ENCODE measurements at regions not wholly inside any gene's neighbourhood (a gene's known extent, or its start where the extent isn't known, plus 50 kb on each side); places are given as distances from the start of the nearest gene placed in this dataset.

DNA sequence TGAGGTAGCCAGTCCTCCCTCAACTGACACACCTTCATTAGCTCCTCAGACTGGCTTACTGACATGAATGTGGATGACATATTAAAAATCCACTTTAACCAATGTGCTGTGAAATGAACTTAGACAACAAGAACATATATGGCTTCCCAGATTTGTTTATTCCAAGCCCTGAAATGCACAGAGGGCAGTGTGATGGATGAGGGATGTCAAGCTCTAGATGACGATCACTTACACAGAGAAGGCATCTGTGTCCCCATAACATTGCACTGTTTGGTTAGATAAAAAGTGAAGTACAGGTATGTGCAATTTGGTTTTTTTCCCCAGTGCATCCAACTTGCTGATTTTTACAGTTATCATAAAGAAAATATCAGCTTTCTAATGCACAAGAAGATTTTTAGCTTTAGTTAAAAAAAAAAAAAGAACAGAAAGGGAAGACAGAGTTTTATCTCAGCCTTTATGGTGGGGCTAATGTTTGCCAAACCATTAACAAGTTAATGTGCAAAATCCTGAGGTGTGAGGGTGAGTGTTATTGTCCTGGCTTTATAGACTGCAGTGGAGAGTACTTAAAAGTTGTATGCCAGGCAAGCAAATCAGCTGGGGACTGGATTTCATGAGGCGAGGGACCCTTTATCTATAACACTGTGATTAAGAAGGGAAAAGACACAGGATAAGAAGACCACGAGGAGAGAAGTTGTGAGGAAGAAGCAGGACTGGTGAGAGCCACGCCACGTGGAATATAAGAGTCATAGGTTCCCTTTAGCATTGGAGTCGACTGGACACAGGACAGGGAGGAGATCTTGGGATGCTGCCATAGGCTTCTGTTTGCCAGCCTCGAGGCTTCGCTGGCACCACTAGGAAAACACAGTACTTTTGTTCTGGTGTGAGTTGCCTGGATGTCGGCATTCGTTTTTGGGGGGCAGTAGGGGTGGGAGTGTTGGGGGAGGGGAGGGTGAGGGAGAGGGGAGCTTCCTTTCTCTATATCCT, 90.0 kb upstream of the BACH2 start:
- ATAC-seq (no peak), DNase-seq (no peak)
- Histone ChIP-seq H3K27me3 (no peaks in the 10 kb centered on the region), H3K4me3 (no peak overlapping the region), H3K4me1 (no peaks in the 10 kb centered on the region), H3K27ac (no peak overlapping the region), H3K9me3 (no peaks in the 10 kb centered on the region), H3K36me3 (no peaks in the 10 kb centered on the region)
- intact Hi-C loops (cut with DNase I), result no loop called here
- TF ChIP-seq, protein P1, sequence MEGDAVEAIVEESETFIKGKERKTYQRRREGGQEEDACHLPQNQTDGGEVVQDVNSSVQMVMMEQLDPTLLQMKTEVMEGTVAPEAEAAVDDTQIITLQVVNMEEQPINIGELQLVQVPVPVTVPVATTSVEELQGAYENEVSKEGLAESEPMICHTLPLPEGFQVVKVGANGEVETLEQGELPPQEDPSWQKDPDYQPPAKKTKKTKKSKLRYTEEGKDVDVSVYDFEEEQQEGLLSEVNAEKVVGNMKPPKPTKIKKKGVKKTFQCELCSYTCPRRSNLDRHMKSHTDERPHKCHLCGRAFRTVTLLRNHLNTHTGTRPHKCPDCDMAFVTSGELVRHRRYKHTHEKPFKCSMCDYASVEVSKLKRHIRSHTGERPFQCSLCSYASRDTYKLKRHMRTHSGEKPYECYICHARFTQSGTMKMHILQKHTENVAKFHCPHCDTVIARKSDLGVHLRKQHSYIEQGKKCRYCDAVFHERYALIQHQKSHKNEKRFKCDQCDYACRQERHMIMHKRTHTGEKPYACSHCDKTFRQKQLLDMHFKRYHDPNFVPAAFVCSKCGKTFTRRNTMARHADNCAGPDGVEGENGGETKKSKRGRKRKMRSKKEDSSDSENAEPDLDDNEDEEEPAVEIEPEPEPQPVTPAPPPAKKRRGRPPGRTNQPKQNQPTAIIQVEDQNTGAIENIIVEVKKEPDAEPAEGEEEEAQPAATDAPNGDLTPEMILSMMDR (IDR thresholded peaks at IDR 0.05), result no peak

DNA sequence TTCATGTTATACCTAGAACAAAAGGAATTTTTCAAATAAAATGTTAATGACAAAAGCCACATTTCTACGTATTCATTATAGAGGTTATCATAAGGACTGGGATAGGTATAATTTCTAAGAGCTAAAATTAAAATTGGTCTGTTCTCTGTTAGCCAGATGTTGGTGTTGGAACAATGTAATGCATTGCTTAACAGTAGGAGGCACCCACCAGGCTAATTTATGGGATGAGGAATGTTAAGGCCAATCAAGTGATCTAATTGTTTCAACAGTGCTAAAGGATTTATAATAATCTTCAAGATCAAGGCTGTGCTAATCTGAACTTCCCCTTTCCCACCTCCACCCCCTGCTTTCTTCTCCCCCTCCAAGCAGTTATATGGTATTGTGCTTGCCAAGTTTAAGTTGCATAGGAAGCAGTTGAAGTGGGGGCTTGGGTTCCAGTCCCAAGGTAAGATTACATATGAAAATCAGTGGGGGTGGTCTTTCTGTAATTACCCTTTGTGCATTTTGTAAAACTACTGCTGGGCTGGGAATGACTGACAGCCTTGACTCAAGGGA, 89.2 kb upstream of the BACH2 start:
- TF ChIP-seq, protein P1 (IDR thresholded peaks at IDR 0.05), result no peak
- H3K27ac ChIP-seq, result no peak overlapping the region
- no peaks in the 10 kb centered on the region for H3K27me3 ChIP-seq
- no peaks in the 10 kb centered on the region for H3K9me3 ChIP-seq
- ATAC-seq, result no peak
- no peaks in the 10 kb centered on the region for H3K36me3 ChIP-seq
- DNase-seq, result no peak
- H3K4me3 ChIP-seq, result no peak overlapping the region
- intact Hi-C loops (cut with DNase I), result no loop called here
- H3K4me1 ChIP-seq, result no peaks in the 10 kb centered on the region

DNA sequence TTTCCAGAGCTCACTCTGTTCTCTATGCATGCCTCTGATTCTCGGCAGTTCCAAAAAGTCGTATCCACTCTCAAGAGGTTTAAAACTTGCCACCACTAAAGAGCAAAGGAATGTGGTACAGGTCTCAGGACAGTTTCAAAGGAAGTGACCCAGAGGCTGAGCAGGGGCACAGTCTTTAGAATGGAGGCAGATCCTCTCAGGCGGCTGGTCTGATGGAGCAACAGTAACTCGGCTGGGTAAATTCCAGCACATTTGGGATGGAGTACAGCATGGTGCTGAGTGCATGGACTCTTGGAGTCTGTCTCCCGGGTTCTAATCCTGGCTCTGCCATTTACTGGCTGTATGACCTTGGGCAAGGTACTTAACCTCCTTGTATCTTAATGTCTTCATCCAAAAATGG, 88.1 kb upstream of the BACH2 start:
- no peak overlapping the region for H3K4me3 ChIP-seq
- no peaks in the 10 kb centered on the region for H3K36me3 ChIP-seq
- DNase-seq, result no peak
- TF ChIP-seq, protein P1 (IDR thresholded peaks at IDR 0.05), result no peak
- intact Hi-C loops (cut with DNase I), result no loop called here
- H3K27me3 ChIP-seq, result no peaks in the 10 kb centered on the region
- no peaks in the 10 kb centered on the region for H3K4me1 ChIP-seq
- ATAC-seq, result no peak
- H3K9me3 ChIP-seq, result no peaks in the 10 kb centered on the region
- no peak overlapping the region for H3K27ac ChIP-seq

DNA sequence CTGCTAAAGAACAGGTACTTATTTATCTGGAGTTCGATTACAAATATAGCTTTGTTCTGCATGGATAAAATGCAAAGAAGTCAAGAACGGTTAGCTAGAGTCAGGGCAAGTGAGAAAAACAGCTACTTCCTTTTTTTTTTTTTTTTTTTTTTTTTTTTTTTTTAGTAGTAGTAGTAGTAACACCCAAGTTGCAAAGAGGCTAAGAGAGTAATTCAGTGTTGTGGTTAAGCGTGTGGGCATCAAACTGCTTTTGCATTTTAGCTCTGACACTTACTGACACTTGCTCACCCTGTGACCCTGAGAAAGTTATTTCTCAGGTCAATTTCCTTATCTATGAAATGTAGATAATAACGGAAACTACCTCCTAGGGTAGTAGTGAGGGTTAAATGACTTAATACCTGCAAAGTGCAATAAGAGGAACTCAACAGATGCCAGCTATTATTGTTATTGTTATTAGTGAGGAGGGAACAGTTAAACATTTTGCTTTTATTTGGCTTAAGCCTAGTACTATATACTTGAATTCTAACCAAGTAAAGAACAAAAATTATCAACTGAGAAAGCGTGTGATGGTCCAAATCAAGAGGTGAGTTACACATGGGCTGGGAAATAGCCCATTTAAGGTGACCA, 86.7 kb upstream of the BACH2 start:
- H3K36me3 ChIP-seq, result no peaks in the 10 kb centered on the region
- ATAC-seq (no peak), DNase-seq (no peak)
- H3K27ac ChIP-seq, result no peak overlapping the region
- TF ChIP-seq, protein P1 (IDR thresholded peaks at IDR 0.05), result no peak
- intact Hi-C loops (cut with DNase I), result no loop called here
- H3K4me3 ChIP-seq, result no peak overlapping the region
- H3K27me3 ChIP-seq, result no peaks in the 10 kb centered on the region
- H3K4me1 ChIP-seq, result no peaks in the 10 kb centered on the region
- H3K9me3 ChIP-seq, result no peaks in the 10 kb centered on the region

DNA sequence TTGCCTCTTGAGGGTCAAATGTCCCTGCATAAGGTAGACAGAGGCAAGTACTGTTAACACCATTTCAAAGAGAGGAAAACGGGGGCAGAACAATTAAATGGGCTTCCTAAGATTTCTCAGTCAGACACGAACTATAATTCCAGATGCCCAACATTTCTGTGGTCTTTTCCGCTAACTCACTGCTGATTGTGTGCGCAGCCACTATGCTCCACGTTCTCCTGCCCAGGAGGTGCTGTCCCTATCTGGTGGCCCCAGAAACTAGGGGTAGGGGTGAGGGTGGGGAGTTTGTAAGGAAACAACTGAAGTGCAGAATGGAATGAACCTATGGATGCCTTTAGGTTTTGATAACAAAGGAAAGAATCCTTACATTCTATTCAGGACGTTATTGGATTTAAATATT, 86.1 kb upstream of the BACH2 start:
- Histone ChIP-seq H3K9me3 (no peaks in the 10 kb centered on the region), H3K36me3 (no peaks in the 10 kb centered on the region), H3K4me1 (no peaks in the 10 kb centered on the region), H3K27me3 (no peaks in the 10 kb centered on the region), H3K27ac (no peak overlapping the region), H3K4me3 (no peak overlapping the region)
- ATAC-seq (no peak), DNase-seq (no peak)
- intact Hi-C loops (cut with DNase I), result no loop called here
- TF ChIP-seq, protein P1 (IDR thresholded peaks at IDR 0.05), result no peak

Measured in upper lobe of right lung (tissue), 1 donor.